HL-60 (cell line): ENCODE measurements at regions not wholly inside any gene's neighbourhood (a gene's known extent, or its start where the extent isn't known, plus 50 kb on each side); places are given as distances from the start of the nearest gene placed in this dataset.

ENCODE experiments used
- DNase-seq, 2 experiments: peaks; one replicate each; pipeline ENCODE4 v3.0.0-alpha.2; 2010 to 2020; ENCODE audit warnings: low read depth in 1 of 2, low spot score in 1 of 2
- H3K27ac ChIP-seq: fragments of 250-450 bp; sonication (Bioruptor Pico); replicated peaks from 2 replicates; pipeline ENCODE4 v1.5.1; 2020; ENCODE audit warnings: mild to moderate bottlenecking, moderate library complexity
- H3K27me3 ChIP-seq: fragments of 250-450 bp; sonication (Bioruptor Pico); 2 replicates; pipeline ENCODE4 v1.5.1; 2021; ENCODE audit warnings: mild to moderate bottlenecking, moderate library complexity; ENCODE audit not compliant: insufficient read depth, poor library complexity, severe bottlenecking
- H3K4me3 ChIP-seq: replicated peaks from 2 replicates; pipeline ENCODE4 v1.5.1; 2011; ENCODE audit warnings: mild to moderate bottlenecking, control low read depth, low read length; ENCODE audit not compliant: insufficient read depth
- GABPA ChIP-seq: IDR thresholded peaks from 2 replicates; pipeline ENCODE4 v1.6.1; 2012; ENCODE audit warnings: low read depth
- POLR2AphosphoS5 ChIP-seq: IDR thresholded peaks from 2 replicates; pipeline ENCODE4 v1.6.1; 2012; ENCODE audit warnings: low read depth
- SPI1 ChIP-seq: IDR thresholded peaks from 2 replicates; pipeline ENCODE4 v1.6.1; 2012; ENCODE audit warnings: low read depth, mild to moderate bottlenecking, borderline replicate concordance
- TF ChIP-seq, protein P1 (sequence below): IDR thresholded peaks from one replicate; pipeline ENCODE4 v1.5.1; 2011; ENCODE audit warnings: low read length, control low read depth, inconsistent platforms; ENCODE audit not compliant: insufficient read depth
- TF ChIP-seq, protein P2 (sequence below): IDR thresholded peaks from 2 replicates; pipeline ENCODE4 v1.6.1; 2012; ENCODE audit warnings: low read depth; ENCODE audit not compliant: insufficient replicate concordance

GRCh38 chr3:5576277-5577011, 388.9 kb downstream of the EDEM1 start:
- no peak overlapping the region for H3K27ac ChIP-seq
- TF ChIP-seq, protein P1, sequence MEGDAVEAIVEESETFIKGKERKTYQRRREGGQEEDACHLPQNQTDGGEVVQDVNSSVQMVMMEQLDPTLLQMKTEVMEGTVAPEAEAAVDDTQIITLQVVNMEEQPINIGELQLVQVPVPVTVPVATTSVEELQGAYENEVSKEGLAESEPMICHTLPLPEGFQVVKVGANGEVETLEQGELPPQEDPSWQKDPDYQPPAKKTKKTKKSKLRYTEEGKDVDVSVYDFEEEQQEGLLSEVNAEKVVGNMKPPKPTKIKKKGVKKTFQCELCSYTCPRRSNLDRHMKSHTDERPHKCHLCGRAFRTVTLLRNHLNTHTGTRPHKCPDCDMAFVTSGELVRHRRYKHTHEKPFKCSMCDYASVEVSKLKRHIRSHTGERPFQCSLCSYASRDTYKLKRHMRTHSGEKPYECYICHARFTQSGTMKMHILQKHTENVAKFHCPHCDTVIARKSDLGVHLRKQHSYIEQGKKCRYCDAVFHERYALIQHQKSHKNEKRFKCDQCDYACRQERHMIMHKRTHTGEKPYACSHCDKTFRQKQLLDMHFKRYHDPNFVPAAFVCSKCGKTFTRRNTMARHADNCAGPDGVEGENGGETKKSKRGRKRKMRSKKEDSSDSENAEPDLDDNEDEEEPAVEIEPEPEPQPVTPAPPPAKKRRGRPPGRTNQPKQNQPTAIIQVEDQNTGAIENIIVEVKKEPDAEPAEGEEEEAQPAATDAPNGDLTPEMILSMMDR = no peak
- TF ChIP-seq, protein P2, sequence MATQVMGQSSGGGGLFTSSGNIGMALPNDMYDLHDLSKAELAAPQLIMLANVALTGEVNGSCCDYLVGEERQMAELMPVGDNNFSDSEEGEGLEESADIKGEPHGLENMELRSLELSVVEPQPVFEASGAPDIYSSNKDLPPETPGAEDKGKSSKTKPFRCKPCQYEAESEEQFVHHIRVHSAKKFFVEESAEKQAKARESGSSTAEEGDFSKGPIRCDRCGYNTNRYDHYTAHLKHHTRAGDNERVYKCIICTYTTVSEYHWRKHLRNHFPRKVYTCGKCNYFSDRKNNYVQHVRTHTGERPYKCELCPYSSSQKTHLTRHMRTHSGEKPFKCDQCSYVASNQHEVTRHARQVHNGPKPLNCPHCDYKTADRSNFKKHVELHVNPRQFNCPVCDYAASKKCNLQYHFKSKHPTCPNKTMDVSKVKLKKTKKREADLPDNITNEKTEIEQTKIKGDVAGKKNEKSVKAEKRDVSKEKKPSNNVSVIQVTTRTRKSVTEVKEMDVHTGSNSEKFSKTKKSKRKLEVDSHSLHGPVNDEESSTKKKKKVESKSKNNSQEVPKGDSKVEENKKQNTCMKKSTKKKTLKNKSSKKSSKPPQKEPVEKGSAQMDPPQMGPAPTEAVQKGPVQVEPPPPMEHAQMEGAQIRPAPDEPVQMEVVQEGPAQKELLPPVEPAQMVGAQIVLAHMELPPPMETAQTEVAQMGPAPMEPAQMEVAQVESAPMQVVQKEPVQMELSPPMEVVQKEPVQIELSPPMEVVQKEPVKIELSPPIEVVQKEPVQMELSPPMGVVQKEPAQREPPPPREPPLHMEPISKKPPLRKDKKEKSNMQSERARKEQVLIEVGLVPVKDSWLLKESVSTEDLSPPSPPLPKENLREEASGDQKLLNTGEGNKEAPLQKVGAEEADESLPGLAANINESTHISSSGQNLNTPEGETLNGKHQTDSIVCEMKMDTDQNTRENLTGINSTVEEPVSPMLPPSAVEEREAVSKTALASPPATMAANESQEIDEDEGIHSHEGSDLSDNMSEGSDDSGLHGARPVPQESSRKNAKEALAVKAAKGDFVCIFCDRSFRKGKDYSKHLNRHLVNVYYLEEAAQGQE = no peak
- TF ChIP-seq POLR2AphosphoS5 (no peak), SPI1 (no peak), GABPA (no peak)

DNA sequence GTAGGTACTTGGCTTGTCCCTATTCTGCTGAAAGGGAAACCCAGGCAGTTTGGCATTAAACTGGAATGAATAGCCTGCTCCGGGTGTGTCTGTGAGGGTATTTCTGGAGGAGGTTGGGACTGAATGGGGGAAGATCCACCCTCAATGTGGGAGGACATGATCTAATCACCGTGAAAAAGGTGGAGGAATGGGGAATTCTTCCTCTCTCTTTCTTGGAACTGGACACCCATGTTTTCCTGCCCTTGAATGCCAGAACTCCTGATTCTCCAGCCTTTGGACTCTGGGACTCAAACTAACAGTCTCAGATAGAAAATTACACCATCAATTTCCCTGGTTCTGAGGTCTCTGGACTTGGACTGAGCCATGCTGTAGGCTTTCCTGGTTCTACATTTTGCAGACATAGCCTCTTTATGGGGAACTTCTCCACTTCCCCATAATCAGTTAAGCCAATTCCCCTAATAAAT, 391.7 kb downstream of the EDEM1 start:
- no peak overlapping the region for H3K4me3 ChIP-seq
- no peak overlapping the region for H3K27ac ChIP-seq
- DNase-seq = no peak
- H3K27me3 ChIP-seq = no peaks in the 10 kb centered on the region
- TF ChIP-seq, protein P1 = no peak
- TF ChIP-seq SPI1 (peak; percentile 68), POLR2AphosphoS5 (no peak), GABPA (no peak)
- TF ChIP-seq, protein P2 = no peak

More at GRCh38 chr3:5576277-5577011, 388.9 kb downstream of the EDEM1 start:
- no peak for DNase-seq
- H3K4me3 ChIP-seq = no peak overlapping the region
- no peaks in the 10 kb centered on the region for H3K27me3 ChIP-seq

DNA sequence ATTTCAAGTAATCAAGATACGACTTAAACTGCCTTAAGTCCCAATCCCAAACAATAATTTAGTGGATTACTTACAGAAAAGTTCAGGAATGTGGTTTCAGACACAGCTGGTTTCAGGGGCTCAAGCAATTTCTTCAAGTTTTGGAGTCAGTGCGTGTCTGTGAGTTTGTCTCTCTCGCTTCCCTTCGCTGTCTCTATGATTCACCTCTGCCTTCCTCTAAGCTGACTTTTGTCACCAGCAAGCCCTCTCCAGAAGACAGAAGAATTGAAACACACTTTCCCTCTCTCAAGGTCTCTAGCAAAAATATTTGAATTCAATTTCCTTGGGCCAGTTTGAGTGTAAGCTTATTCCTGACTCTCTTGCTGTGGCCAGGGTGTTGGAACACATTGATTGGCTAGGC, 392.4 kb downstream of the EDEM1 start:
- Histone ChIP-seq H3K4me3 (no peak overlapping the region), H3K27ac (no peak overlapping the region), H3K27me3 (no peaks in the 10 kb centered on the region)
- no peak for DNase-seq
- TF ChIP-seq GABPA (no peak), SPI1 (no peak), POLR2AphosphoS5 (no peak)
- TF ChIP-seq, protein P2 = no peak
- TF ChIP-seq, protein P1 = no peak
